ENCODE measurements at regions not wholly inside any gene's neighbourhood (a gene's known extent, or its start where the extent isn't known, plus 50 kb on each side); places are given as distances from the start of the nearest gene placed in this dataset.
"Not testable (repeated sequence)": the region's sequence is repeated elsewhere in the genome, so short reads cannot be mapped to it uniquely, and the experiment has no call there.

DNA sequence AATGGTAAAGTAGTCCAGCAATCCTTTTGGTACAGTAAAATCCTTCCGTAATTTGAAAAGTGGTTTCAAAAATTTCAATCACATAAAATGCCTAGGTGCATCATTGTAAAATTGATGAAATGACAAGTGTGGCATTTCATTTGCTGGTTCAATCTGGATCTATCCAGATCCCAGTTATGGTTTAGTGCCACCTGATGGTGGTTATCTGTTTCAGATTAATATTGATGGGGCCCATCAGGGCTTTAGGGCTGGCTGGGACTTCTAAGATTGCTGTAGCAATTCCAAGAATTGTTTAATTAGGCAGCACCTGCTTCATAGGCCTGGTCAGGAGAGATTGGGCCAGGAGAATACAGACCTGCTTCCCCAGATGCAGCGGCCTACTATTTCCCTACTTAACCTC is 55.5 kb upstream of the PIK3C3 start:
- no peak for DNase-seq (ENCODE audit: low read depth in 4 of 4, low spot score in 2 of 4)

- DNase-seq (ENCODE audit: low read depth in 4 of 4, low spot score in 2 of 4): no peak
These were observed 61.6 kb upstream of the PIK3C3 start for GRCh38 chr18:41893432-41893831.

DNA sequence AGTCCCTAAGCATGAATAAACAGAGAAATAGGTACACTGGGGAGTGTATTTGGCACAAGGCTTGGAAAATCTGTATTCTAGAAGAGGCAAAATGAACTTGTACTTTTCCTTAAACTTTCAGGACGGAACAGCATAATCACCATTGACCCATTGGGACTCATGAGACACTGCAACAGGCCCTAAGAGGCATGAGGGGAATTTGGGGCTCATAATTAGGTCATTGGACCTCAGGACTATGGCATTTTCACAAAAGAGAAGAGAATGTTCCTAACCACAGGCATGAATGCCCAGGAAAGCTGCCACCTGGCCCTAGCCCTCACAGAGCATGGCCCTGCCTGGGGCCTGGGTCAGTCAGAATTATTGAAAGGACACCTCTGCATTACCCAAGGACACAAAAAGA is 67.9 kb upstream of the PIK3C3 start:
- DNase-seq (ENCODE audit: low read depth in 4 of 4, low spot score in 2 of 4): no peak

GRCh38 chr18:41886126-41886807 is 68.8 kb upstream of the PIK3C3 start:
- no peak for DNase-seq (ENCODE audit: low read depth in 4 of 4, low spot score in 2 of 4)

DNA sequence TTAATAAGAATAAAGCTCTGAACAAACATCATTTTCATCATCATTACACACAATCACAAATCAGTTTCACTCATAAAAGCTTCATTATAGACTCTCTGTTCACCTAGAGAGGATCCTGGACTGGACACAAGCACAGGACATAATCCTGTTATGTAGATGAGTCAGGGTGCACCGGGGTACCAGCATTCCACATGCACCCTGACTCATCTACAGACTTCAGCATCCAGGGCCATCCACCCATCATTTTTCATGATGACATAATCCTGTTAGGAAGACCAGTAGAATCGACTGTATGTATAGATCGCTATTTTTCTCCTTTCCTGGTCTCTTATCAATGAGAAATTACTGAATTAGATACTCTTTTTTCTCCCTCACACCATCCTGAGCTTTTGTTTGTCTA is 73.7 kb upstream of the PIK3C3 start:
- no peak for DNase-seq (ENCODE audit: low read depth in 4 of 4, low spot score in 2 of 4)

DNA sequence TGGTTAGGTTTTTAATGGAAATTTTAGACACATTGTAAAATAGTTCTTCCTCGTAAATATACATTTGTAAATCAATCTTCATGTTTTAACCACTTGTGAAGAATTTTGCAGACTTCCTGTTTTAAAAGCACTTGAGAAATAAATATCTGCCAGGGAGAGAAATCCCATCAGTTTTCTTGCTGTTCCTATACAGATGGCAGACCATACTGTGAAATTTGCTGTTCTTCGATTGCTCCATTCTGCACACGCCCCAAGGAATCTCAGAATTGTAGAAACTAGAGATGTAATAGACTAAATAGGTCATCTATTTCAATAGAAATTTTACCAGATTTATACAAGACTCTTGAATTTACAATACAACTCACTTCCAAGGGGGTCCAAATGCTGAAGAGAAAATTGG is 75.8 kb upstream of the PIK3C3 start:
- DNase-seq (ENCODE audit: low read depth in 4 of 4, low spot score in 2 of 4): no peak

DNA sequence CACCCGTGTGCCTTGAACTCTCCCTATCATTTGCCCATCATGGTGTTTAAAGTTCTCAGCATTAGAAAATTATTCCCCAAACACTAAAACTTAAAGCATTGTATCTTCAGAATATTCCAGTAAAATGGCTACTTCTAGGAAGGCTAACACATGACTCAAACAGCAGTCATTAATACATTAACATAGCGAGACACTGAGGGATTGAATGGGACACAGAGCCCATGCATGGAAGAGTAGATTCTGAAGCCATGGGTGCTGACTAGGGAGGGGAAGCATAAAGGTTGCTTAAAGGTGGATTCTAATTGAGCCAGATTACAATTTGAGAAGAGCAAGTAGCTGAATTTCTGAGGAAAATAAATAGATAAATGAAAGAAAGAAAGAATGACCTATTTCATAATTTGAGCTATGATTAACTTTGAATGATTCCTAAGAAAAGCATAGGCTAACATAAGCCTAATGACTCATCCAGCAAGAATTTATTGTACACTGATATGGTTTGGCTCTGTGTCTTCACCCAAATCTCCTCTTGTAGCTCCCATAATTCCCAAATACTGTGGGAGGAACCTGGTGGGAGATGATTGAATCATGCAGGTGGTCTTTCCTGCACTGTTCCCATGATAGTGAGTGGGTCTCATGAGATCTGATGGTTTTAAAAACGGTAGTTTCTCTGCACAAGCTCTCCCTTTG is 79.8 kb upstream of the PIK3C3 start:
- DNase-seq (ENCODE audit: low read depth in 4 of 4, low spot score in 2 of 4): no peak

DNA sequence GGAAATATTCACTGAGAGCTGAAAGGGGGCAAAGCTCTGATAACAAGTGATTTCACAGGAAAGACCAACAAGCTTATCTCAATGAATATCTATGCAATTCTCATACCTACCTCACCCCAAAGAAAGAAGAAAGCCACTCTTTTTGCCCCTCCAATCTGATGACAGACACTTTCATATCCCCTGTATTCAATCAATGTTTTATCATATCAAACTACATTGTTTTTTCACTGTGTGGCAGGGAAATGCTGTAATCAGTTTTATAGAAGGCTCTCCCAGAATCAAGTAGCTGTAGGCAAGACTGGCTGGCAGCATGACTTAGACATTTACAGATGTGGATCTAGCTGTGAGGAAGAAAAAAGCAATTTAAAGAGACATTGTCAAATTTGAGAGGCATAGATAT is 81.3 kb upstream of the PIK3C3 start:
- no peak for DNase-seq (ENCODE audit: low read depth in 4 of 4, low spot score in 2 of 4)

- no peak for DNase-seq (ENCODE audit: low read depth in 4 of 4, low spot score in 2 of 4)
These were observed 82.8 kb upstream of the PIK3C3 start for GRCh38 chr18:41872206-41872605.

DNA sequence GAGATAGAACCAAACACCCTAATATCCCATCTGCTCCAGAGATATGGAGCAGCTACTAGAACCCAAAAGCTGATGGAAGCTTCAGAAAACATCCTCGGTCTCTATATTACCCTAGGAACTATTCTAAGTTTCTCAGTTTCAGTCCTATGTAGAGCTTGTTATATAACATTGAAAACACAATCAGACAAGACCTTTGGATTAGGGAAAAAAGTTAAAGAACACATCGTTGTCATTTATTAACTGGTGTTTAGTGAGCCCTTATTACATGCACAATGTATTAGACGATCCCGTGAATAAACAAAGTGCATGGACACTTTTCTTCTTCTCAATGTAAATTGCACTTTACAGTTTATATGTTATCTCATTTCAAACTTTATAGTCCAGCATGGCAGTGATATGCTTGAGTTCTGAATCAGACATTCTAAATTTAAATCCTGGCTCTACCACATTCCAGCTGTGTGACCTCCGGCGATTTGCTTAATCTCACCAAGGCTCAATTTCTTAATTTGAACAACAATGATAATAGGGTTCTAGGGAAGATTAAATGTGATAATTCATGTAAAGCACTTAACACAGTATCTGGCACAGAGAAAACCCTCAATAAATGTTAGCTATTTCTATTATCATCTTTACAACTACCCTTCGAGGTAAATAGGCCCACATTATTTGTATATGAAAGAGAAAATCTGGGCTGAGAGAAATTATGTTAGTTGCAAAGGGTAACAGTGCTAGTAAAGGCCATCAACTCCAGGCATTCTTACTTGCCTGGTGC is 83.6 kb upstream of the PIK3C3 start:
- DNase-seq (ENCODE audit: low read depth in 4 of 4, low spot score in 2 of 4): no peak

- no peak for DNase-seq (ENCODE audit: low read depth in 4 of 4, low spot score in 2 of 4)
These were observed 84.2 kb upstream of the PIK3C3 start for GRCh38 chr18:41870817-41871216.

- DNase-seq (ENCODE audit: low read depth in 4 of 4, low spot score in 2 of 4): no peak
These were observed 84.8 kb upstream of the PIK3C3 start for GRCh38 chr18:41870191-41870590.

- DNase-seq (ENCODE audit: low read depth in 4 of 4, low spot score in 2 of 4): not testable (repeated sequence)
These were observed 89.2 kb upstream of the PIK3C3 start for GRCh38 chr18:41865796-41866195.

- DNase-seq (ENCODE audit: low read depth in 4 of 4, low spot score in 2 of 4): no peak
These were observed 90.8 kb upstream of the PIK3C3 start for GRCh38 chr18:41864216-41864615.

DNA sequence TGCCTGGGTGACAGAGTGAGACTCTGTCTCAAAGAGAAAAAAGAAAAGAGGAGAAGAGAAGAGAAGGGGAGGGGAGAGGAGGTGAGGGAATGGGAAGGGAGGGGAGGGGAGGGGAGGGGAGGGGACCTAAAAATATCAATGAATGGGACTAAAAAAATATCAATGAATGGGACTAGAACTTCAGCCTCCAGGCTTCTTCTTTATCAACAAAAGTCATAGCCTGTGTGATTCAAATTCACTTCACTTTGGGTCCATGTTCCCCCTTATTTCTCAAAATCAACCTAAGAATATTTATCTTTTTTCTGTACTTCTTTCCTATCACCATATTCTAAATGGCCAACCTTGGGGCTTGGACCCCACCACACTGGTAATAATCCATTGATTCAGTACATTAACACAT is 92.1 kb upstream of the PIK3C3 start:
- no peak for DNase-seq (ENCODE audit: low read depth in 4 of 4, low spot score in 2 of 4)

GRCh38 chr18:41860987-41861386 is 94.0 kb upstream of the PIK3C3 start:
- DNase-seq (ENCODE audit: low read depth in 4 of 4, low spot score in 2 of 4): no peak

DNA sequence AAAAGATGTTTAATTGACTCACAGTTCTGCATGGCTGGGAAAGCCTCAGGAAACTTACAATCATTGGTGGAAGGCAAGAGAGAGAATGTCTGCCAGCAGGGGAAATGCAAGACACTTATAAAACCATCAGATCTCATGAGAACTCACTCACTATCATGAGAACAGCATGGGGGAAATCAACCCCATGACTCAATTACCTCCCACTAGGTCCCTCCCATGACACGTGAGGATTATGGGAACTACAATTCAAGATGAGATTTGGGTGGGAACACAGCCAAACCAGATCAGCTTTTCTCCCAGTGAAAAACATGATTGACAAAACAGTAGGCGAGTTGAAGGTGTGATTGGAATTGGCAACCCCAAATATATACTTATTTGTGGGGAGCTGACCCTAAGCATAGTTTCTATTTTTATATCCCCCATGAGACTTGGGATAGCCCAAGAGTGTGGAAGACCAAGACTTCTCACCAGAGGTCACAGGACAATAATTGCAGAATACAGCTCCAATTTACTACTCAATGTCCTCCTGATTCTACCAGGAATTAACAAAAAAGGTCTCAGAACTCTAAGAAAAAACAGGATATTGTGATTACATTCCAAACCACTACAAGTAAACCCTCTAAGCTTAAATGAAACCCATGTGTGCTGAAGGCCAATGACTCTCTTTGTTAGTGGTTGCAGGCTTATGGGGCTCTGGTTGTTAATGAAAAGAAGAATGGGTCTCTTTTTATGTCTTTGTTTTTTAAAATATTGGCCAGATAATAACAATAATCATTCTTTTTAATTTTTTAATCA is 96.1 kb upstream of the PIK3C3 start:
- DNase-seq (ENCODE audit: low read depth in 4 of 4, low spot score in 2 of 4): no peak

DNA sequence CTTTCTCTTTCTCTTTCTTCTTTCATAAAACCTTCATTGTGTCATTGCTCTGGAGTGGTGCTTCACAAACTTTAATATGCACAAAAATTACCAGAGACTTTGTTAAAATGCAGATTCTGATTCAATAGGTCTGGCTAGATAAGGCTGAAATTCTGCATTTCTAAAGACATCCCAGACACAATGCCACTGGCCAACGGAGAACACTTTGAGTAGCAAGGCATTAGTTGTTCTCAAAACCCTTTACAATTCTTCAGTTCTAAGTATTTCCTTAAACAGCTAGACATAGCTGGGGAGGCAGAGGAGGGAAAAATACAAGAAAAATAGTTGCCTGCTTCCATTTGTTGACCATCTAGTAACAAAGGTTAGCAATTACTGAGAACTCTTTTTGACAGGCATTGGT is 101.8 kb upstream of the PIK3C3 start:
- no peak for DNase-seq (ENCODE audit: low read depth in 4 of 4, low spot score in 2 of 4)

DNA sequence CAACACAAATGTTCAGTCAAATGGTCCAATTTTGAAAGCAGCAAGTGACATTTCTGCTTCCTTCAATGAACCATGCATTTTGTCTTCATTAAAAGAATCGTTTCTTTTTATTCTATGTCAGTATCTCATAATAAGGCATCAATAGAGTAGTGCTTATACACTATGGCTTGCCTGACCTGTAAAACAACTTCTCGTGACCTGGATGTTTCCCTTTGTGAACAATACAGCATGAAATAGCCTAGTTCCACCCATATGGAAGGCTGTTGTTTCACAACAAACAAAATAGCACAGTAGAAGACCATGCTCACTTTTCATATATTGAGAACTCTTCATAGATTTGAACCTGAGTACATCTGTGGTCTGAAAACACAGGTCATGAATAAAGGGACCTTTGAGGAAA is 104.3 kb upstream of the PIK3C3 start:
- no peak for DNase-seq (ENCODE audit: low read depth in 4 of 4, low spot score in 2 of 4)

- DNase-seq (ENCODE audit: low read depth in 4 of 4, low spot score in 2 of 4): no peak
These were observed 105.4 kb upstream of the PIK3C3 start for GRCh38 chr18:41849632-41850031.

DNA sequence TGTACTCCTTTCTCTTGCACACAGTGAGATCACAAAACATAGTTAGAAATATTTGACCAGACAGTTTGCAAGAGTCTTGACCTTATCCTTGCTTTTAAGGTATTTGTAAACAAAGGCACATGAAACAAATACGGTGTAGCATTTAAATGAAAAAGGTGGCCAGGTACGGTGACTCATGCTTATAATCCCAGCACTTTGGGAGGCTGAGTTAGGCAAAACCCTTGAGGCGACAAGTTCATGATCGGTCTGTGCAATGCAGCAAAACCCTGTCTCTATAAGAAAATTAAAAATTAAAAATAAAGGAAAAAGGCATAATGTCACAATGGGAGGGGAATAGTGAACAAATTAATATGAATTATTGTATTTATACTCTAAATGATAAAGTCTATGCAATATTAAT is 109.5 kb upstream of the PIK3C3 start:
- no peak for DNase-seq (ENCODE audit: low read depth in 4 of 4, low spot score in 2 of 4)

All from left renal cortex interstitium (tissue), 4 donors.